SK-N-SH (cell line): ENCODE measurements at regions not wholly inside any gene's neighbourhood (a gene's known extent, or its start where the extent isn't known, plus 50 kb on each side); places are given as distances from the start of the nearest gene placed in this dataset.

Experiments used
- CTCF ChIA-PET: fragments of 300-600, 350-600 bp; formaldehyde crosslinking; extraction: SDS; loops from one replicate; lab custom pipeline; 2021; lab: Yijun Ruan, JAX
- POLR2A ChIA-PET: fragments of 350-600 bp; sonication (Branson Sonifier 250); formaldehyde crosslinking; extraction: SDS; loops from one replicate; lab custom pipeline; 2020; ENCODE audit warnings: antibody characterized with exemption, inconsistent platforms; lab: Yijun Ruan, JAX
- DNase-seq: peaks from one replicate; pipeline ENCODE4 v3.0.0; 2012
- H2AFZ ChIP-seq: fragments of 200-600 bp; sonication (generic); 2 replicates; pipeline ENCODE4 v1.8.1; 2016; ENCODE audit warnings: antibody characterized with exemption, mild to moderate bottlenecking, low read depth
- H3F3A ChIP-seq: fragments of 200-600 bp; sonication (generic); replicated peaks from 2 replicates; pipeline ENCODE3; 2016; ENCODE audit warnings: antibody characterized with exemption, mild to moderate bottlenecking; ENCODE audit not compliant: insufficient read depth
- H3K27ac ChIP-seq, 2 experiments: fragments of 200-500 bp in 1 of 2; fragments of 200-600 bp in 1 of 2; sonication (Bioruptor generic) in 1 of 2; sonication (generic), shearing (Covaris generic) in 1 of 2; 2 replicates each; pipeline versions ENCODE4 v1.5.1 to v1.6.1; 2014 to 2016; ENCODE audit warnings: low read depth in 2 of 2, inconsistent platforms in 1 of 2, low read length in 1 of 2, mild to moderate bottlenecking in 1 of 2, mixed read lengths in 1 of 2
- H3K27me3 ChIP-seq: fragments of 200-600 bp; sonication (generic), shearing (Covaris generic); 2 replicates; pipeline ENCODE4 v1.6.1; 2016; ENCODE audit warnings: mixed run types; ENCODE audit not compliant: insufficient read depth
- H3K36me3 ChIP-seq, 2 experiments: fragments of 200-500 bp in 1 of 2; fragments of 200-600 bp in 1 of 2; sonication (Bioruptor generic) in 1 of 2; sonication (generic) in 1 of 2; replicated peaks in 1 of 2; 2 replicates each; pipeline versions ENCODE3 to v1.5.1; 2014 to 2016; ENCODE audit warnings: low read length in 1 of 2, mild to moderate bottlenecking in 1 of 2; ENCODE audit not compliant: insufficient read depth in 2 of 2, control insufficient read depth in 1 of 2
- H3K4me1 ChIP-seq, 2 experiments: fragments of 200-500 bp in 1 of 2; fragments of 200-600 bp in 1 of 2; sonication (Bioruptor generic) in 1 of 2; sonication (generic), shearing (Covaris generic) in 1 of 2; 2 replicates each; pipeline versions ENCODE4 v1.5.1 to v1.6.1; 2014 to 2016; ENCODE audit warnings: low read depth in 1 of 2, low read length in 1 of 2, mixed run types in 1 of 2; ENCODE audit not compliant: insufficient read depth in 2 of 2, control insufficient read depth in 1 of 2
- H3K4me2 ChIP-seq: fragments of 200-600 bp; sonication (generic), shearing (Covaris generic); 2 replicates; pipeline ENCODE4 v1.6.1; 2017; ENCODE audit warnings: mixed run types
- H3K4me3 ChIP-seq, 2 experiments: fragments of 200-500 bp in 1 of 2; fragments of 200-600 bp in 1 of 2; sonication (Bioruptor generic) in 1 of 2; sonication (generic), shearing (Covaris generic) in 1 of 2; 2 replicates each; pipeline versions ENCODE4 v1.5.1 to v1.8.1; 2014 to 2016; ENCODE audit warnings: low read depth in 2 of 2, inconsistent platforms in 1 of 2, low read length in 1 of 2, mild to moderate bottlenecking in 1 of 2, mixed read lengths in 1 of 2, moderate library complexity in 1 of 2
- H3K79me2 ChIP-seq: fragments of 200-600 bp; sonication (generic); 2 replicates; pipeline ENCODE4 v1.8.1; 2017; ENCODE audit warnings: mild to moderate bottlenecking; ENCODE audit not compliant: insufficient read depth
- H3K9ac ChIP-seq: fragments of 200-600 bp; sonication (generic); 2 replicates; pipeline ENCODE4 v1.6.1; 2017; ENCODE audit warnings: mixed run types
- H3K9me2 ChIP-seq: fragments of 200-600 bp; sonication (generic); 2 replicates; pipeline ENCODE4 v1.6.1; 2017; ENCODE audit warnings: mixed run types
- H3K9me3 ChIP-seq: fragments of 200-600 bp; sonication (generic); 2 replicates; pipeline ENCODE4 v1.6.1; 2017; ENCODE audit warnings: mixed run types, mild to moderate bottlenecking, moderate library complexity
- H4K20me1 ChIP-seq: fragments of 200-600 bp; sonication (generic); 2 replicates; pipeline ENCODE4 v1.6.1; 2017; ENCODE audit warnings: mild to moderate bottlenecking, mixed run types; ENCODE audit not compliant: insufficient read depth
- ELF1 ChIP-seq: IDR thresholded peaks from 2 replicates; pipeline ENCODE4 v1.4.0; 2012
- EP300 ChIP-seq, 2 experiments: IDR thresholded peaks; 2 replicates each; pipeline versions ENCODE4 v1.4.0 to v1.6.1; 2012; ENCODE audit warnings: borderline replicate concordance in 1 of 2, low read depth in 1 of 2, low read length in 1 of 2
- EZH2phosphoT487 ChIP-seq: fragments of 200-600 bp; sonication (generic); IDR thresholded peaks from 2 replicates; pipeline ENCODE4 v1.6.1; 2017; ENCODE audit warnings: low read depth, mixed run types, mild to moderate bottlenecking, antibody characterized with exemption, moderate library complexity, borderline replicate concordance
- FOSL2 ChIP-seq: IDR thresholded peaks from 2 replicates; pipeline ENCODE4 v1.4.0; 2012; ENCODE audit warnings: low read depth, mild to moderate bottlenecking, moderate library complexity, borderline replicate concordance
- GABPA ChIP-seq: IDR thresholded peaks from 2 replicates; pipeline ENCODE4 v1.4.0; 2012; ENCODE audit warnings: low read depth, mild to moderate bottlenecking
- GATA2 ChIP-seq: sonication (generic); formaldehyde crosslinking; IDR thresholded peaks from 2 replicates; pipeline ENCODE4 v1.5.0; 2020; ENCODE audit warnings: mild to moderate bottlenecking, missing genetic modification reagents
- MEF2A ChIP-seq: IDR thresholded peaks from 2 replicates; pipeline ENCODE4 v1.4.0; 2012; ENCODE audit warnings: low read depth, borderline replicate concordance
- MXI1 ChIP-seq: IDR thresholded peaks from 2 replicates; pipeline ENCODE4 v1.6.1; 2012; ENCODE audit warnings: mild to moderate bottlenecking, low read depth, low read length, improper control_type of control experiment
- NRF1 ChIP-seq: IDR thresholded peaks from 2 replicates; pipeline ENCODE4 v1.6.1; 2012; ENCODE audit warnings: low read depth, mild to moderate bottlenecking, low read length
- RCOR1 ChIP-seq: fragments of 150-350 bp; IDR thresholded peaks from 2 replicates; pipeline ENCODE4 v1.6.1; 2017; ENCODE audit warnings: antibody characterized with exemption, low read length
- RFX5 ChIP-seq: IDR thresholded peaks from 2 replicates; pipeline ENCODE4 v1.6.1; 2012; ENCODE audit warnings: mild to moderate bottlenecking, improper control_type of control experiment, low read length
- RXRA ChIP-seq: IDR thresholded peaks from 2 replicates; pipeline ENCODE4 v1.4.0; 2012; ENCODE audit warnings: low read depth, mild to moderate bottlenecking, borderline replicate concordance
- SMC3 ChIP-seq: IDR thresholded peaks from 2 replicates; pipeline ENCODE4 v1.6.1; 2012; ENCODE audit warnings: low read depth, low read length, improper control_type of control experiment
- TCF12 ChIP-seq: IDR thresholded peaks from 2 replicates; pipeline ENCODE4 v1.4.0; 2012
- TEAD4 ChIP-seq: IDR thresholded peaks from 2 replicates; pipeline ENCODE4 v1.4.0; 2012; ENCODE audit warnings: mild to moderate bottlenecking, borderline replicate concordance; ENCODE audit not compliant: insufficient read depth
- WGBS: methylation state at CpG from one replicate; pipeline ENCODE4 v1.1.6; 2017; ENCODE audit warnings: low lambda C conversion rate; 5-methylcytosine and 5-hydroxymethylcytosine counted together
- TF ChIP-seq, protein P1 (sequence below): IDR thresholded peaks from 2 replicates; pipeline ENCODE4 v1.6.1; 2012; ENCODE audit warnings: mild to moderate bottlenecking, low read depth, low read length, moderate library complexity
- TF ChIP-seq, protein P2 (sequence below): fragments of 150-350 bp; IDR thresholded peaks from 2 replicates; pipeline ENCODE4 v1.6.1; 2017; ENCODE audit warnings: antibody characterized with exemption, low read length, low read depth, borderline replicate concordance
- TF ChIP-seq, protein P3 (sequence below): IDR thresholded peaks from 2 replicates; pipeline ENCODE4 v1.4.0; 2012; ENCODE audit warnings: low read depth, borderline replicate concordance
- TF ChIP-seq, protein P4 (sequence below): fragments of 150-350 bp; IDR thresholded peaks from 2 replicates; pipeline ENCODE4 v1.6.1; 2016; ENCODE audit warnings: mild to moderate bottlenecking, low read depth, low read length
- TF ChIP-seq, protein P5 (sequence below): IDR thresholded peaks from 2 replicates; pipeline ENCODE4 v1.4.0; 2012; ENCODE audit warnings: low read depth, borderline replicate concordance

DNA sequence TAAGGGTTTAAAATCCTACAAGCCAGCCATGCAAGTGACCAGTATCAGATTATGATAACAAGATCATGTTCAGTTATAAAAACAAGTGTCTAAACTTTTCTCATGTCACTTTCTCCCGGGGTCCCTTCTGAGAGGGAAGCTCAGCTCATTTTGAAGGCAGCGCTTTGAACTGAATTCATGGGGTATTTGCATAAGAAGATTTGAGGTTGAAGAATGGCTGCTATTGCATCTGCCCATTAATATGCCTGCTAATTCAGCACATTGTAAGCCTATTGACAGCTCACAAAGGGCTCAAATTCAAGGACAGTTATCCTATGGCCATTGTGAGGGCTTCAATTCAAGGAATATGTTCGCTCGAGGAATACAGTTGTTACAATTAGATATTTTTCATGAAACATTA, 290.2 kb upstream of the IRX3 start:
- Histone ChIP-seq H3K9ac (no peak overlapping the region), H3K27ac (no peak overlapping the region), H3F3A (no peaks in the 10 kb centered on the region), H3K4me2 (no peak overlapping the region), H3K36me3 (no peaks in the 10 kb centered on the region), H3K9me2 (no peaks in the 10 kb centered on the region), H4K20me1 (no peaks in the 10 kb centered on the region), H3K79me2 (no peaks in the 10 kb centered on the region), H3K4me1 (no peaks in the 10 kb centered on the region), H3K27me3 (0 out of 2 replicates have a peak, but pooled peaks cover 7% of the 10 kb centered on the region), H3K9me3 (no peaks in the 10 kb centered on the region), H3K4me3 (no peak overlapping the region), H2AFZ (no peak overlapping the region)
- no peak for TF ChIP-seq MEF2A
- no peak for TF ChIP-seq GATA2
- TF ChIP-seq EP300 (IDR thresholded peaks at IDR 0.05; ENCODE audit: borderline replicate concordance in 1 of 2, low read depth in 1 of 2, low read length in 1 of 2) = no peak
- TF ChIP-seq, protein P1, sequence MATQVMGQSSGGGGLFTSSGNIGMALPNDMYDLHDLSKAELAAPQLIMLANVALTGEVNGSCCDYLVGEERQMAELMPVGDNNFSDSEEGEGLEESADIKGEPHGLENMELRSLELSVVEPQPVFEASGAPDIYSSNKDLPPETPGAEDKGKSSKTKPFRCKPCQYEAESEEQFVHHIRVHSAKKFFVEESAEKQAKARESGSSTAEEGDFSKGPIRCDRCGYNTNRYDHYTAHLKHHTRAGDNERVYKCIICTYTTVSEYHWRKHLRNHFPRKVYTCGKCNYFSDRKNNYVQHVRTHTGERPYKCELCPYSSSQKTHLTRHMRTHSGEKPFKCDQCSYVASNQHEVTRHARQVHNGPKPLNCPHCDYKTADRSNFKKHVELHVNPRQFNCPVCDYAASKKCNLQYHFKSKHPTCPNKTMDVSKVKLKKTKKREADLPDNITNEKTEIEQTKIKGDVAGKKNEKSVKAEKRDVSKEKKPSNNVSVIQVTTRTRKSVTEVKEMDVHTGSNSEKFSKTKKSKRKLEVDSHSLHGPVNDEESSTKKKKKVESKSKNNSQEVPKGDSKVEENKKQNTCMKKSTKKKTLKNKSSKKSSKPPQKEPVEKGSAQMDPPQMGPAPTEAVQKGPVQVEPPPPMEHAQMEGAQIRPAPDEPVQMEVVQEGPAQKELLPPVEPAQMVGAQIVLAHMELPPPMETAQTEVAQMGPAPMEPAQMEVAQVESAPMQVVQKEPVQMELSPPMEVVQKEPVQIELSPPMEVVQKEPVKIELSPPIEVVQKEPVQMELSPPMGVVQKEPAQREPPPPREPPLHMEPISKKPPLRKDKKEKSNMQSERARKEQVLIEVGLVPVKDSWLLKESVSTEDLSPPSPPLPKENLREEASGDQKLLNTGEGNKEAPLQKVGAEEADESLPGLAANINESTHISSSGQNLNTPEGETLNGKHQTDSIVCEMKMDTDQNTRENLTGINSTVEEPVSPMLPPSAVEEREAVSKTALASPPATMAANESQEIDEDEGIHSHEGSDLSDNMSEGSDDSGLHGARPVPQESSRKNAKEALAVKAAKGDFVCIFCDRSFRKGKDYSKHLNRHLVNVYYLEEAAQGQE = no peak
- no peak for TF ChIP-seq GABPA
- TF ChIP-seq FOSL2 = no peak
- TF ChIP-seq RFX5 = no peak
- TF ChIP-seq, protein P2, sequence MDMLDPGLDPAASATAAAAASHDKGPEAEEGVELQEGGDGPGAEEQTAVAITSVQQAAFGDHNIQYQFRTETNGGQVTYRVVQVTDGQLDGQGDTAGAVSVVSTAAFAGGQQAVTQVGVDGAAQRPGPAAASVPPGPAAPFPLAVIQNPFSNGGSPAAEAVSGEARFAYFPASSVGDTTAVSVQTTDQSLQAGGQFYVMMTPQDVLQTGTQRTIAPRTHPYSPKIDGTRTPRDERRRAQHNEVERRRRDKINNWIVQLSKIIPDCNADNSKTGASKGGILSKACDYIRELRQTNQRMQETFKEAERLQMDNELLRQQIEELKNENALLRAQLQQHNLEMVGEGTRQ = no peak
- TF ChIP-seq, protein P3, sequence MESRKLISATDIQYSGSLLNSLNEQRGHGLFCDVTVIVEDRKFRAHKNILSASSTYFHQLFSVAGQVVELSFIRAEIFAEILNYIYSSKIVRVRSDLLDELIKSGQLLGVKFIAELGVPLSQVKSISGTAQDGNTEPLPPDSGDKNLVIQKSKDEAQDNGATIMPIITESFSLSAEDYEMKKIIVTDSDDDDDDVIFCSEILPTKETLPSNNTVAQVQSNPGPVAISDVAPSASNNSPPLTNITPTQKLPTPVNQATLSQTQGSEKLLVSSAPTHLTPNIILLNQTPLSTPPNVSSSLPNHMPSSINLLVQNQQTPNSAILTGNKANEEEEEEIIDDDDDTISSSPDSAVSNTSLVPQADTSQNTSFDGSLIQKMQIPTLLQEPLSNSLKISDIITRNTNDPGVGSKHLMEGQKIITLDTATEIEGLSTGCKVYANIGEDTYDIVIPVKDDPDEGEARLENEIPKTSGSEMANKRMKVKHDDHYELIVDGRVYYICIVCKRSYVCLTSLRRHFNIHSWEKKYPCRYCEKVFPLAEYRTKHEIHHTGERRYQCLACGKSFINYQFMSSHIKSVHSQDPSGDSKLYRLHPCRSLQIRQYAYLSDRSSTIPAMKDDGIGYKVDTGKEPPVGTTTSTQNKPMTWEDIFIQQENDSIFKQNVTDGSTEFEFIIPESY = no peak
- no peak for TF ChIP-seq TEAD4
- TF ChIP-seq EZH2phosphoT487 = no peak
- TF ChIP-seq SMC3 = no peak
- no peak for TF ChIP-seq RXRA
- no peak for TF ChIP-seq NRF1
- TF ChIP-seq, protein P4, sequence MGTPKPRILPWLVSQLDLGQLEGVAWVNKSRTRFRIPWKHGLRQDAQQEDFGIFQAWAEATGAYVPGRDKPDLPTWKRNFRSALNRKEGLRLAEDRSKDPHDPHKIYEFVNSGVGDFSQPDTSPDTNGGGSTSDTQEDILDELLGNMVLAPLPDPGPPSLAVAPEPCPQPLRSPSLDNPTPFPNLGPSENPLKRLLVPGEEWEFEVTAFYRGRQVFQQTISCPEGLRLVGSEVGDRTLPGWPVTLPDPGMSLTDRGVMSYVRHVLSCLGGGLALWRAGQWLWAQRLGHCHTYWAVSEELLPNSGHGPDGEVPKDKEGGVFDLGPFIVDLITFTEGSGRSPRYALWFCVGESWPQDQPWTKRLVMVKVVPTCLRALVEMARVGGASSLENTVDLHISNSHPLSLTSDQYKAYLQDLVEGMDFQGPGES = no peak
- TF ChIP-seq, protein P5, sequence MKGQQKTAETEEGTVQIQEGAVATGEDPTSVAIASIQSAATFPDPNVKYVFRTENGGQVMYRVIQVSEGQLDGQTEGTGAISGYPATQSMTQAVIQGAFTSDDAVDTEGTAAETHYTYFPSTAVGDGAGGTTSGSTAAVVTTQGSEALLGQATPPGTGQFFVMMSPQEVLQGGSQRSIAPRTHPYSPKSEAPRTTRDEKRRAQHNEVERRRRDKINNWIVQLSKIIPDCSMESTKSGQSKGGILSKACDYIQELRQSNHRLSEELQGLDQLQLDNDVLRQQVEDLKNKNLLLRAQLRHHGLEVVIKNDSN = no peak
- no peak for TF ChIP-seq TCF12
- TF ChIP-seq ELF1 = no peak
- TF ChIP-seq MXI1 = no peak
- no peak for TF ChIP-seq RCOR1
- no peak for DNase-seq
- ChIA-PET POLR2A (no interaction called here), CTCF (no interaction called here)
- 75% methylated on average over 4 of the region's 4 CpGs for WGBS
